D721Med (cell line): ENCODE measurements at regions not wholly inside any gene's neighbourhood (a gene's known extent, or its start where the extent isn't known, plus 50 kb on each side); places are given as distances from the start of the nearest gene placed in this dataset.
A peak's percentile ranks its signal among the peaks of the same experiment; 100 is the strongest.

Experiments
- DNase-seq: peaks from one replicate; pipeline ENCODE4 v3.0.0; 2011; ENCODE audit warnings: low spot score; ENCODE audit not compliant: insufficient read length
- FAIRE-seq: peaks from 2 replicates; lab custom pipeline; 2011; peaks lifted over from hg19 to GRCh38; lab: Jason Lieb, UNC
- TF ChIP-seq, protein P1 (sequence below): IDR thresholded peaks from 2 replicates; pipeline ENCODE4 v1.5.1; 2012; ENCODE audit warnings: mild to moderate bottlenecking, control low read depth; ENCODE audit not compliant: insufficient read depth; ENCODE audit errors: missing control alignments

DNA sequence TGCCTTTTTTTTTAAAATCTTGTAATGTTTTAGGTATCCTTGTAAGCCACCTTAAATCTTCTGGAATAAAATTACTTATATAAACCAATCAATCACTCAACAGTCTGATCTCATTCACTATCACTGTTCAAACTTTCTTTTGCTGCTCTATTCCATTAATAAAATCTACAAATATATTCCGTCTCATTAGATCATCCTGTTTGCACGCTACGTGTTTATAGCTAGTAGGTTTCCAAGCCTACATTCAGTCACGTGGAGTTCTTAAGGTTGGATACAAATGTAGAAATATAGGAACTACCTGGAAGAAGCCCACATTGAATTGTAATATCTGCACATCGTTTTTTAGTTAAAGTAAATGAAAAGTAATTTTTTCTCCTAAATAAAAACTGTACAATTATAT lies 274.8 kb upstream of the CNTN4 start:
- TF ChIP-seq, protein P1, sequence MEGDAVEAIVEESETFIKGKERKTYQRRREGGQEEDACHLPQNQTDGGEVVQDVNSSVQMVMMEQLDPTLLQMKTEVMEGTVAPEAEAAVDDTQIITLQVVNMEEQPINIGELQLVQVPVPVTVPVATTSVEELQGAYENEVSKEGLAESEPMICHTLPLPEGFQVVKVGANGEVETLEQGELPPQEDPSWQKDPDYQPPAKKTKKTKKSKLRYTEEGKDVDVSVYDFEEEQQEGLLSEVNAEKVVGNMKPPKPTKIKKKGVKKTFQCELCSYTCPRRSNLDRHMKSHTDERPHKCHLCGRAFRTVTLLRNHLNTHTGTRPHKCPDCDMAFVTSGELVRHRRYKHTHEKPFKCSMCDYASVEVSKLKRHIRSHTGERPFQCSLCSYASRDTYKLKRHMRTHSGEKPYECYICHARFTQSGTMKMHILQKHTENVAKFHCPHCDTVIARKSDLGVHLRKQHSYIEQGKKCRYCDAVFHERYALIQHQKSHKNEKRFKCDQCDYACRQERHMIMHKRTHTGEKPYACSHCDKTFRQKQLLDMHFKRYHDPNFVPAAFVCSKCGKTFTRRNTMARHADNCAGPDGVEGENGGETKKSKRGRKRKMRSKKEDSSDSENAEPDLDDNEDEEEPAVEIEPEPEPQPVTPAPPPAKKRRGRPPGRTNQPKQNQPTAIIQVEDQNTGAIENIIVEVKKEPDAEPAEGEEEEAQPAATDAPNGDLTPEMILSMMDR = no peak
- DNase-seq (no peak), FAIRE-seq (no peak)

DNA sequence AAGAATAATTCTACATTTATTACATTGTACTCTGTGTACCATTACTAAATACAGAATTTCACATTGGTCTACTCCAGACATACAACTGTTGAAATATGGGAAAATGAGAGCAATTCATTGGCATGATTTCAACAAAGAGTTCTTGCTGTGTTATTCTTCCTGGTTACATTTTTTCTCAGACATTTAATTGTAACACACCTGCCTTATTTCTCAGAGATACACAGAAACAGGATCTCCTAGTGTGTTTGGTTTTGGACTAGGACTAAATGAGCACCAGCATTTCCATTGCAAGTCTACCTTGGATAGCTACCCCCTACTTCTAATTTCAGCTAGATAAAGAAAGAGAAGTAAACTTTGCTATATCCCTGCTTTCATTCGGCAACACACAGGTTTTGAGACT lies 274.3 kb upstream of the CNTN4 start:
- TF ChIP-seq, protein P1 = no peak
- FAIRE-seq (no peak), DNase-seq (no peak)

DNA sequence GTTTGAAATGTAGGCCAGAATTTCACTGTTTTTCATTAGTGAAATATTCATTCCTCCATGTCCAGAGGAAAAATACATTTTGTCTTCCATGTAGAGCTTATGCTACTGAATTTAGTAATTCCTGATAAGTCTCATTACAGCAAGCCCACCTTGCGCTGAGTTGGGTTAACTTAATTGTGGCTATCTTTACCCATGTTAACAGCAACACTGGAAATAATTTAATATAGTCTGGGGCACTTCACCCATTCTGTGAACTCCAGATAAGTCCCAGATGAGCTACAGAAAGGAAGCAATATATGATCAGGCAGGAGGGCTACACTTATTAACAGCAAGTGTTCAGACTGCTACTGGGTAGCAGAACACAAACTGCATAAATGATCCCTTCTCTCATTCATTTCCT lies 270.1 kb upstream of the CNTN4 start:
- DNase-seq (no peak), FAIRE-seq (no peak)
- TF ChIP-seq, protein P1 = no peak

DNA sequence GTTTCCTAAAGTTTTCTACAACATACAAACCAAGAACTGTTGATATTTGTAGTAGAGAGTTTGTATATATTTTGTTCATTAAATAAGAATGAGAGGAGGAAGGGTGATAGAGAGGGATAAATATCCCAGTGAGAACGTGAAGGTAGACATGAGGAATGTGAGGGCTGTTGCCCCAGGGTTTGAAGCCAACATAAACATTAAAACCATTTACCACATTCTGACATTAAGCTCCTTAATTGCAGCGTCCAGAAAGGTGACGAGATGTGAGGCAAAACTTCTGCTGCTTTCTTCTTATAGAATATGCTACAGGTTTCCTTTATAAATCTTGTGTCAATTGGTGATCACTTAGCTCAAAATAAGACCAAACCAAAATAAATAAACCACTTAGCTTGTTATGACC lies 267.8 kb upstream of the CNTN4 start:
- FAIRE-seq (no peak), DNase-seq (no peak)
- TF ChIP-seq, protein P1 = no peak

DNA sequence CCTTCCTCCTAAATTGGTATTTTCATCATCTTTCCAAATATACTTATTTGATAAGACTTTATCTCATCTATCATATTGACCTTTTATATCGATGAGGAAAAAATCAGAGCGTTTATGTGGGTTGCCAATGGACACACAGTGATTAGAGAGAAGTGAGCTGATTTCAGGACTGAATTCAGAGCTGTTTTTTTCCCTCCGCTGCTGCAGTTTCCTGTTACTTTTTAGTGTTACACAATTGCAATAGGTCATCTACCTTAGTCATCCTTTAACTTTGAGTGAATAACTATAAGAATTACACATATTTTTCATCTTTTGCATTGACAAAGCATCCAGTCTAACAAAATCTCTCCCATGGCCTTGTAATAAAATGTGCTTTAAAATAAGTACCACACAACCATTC lies 266.3 kb upstream of the CNTN4 start:
- DNase-seq (no peak), FAIRE-seq (peak; percentile 53)
- TF ChIP-seq, protein P1 = no peak

DNA sequence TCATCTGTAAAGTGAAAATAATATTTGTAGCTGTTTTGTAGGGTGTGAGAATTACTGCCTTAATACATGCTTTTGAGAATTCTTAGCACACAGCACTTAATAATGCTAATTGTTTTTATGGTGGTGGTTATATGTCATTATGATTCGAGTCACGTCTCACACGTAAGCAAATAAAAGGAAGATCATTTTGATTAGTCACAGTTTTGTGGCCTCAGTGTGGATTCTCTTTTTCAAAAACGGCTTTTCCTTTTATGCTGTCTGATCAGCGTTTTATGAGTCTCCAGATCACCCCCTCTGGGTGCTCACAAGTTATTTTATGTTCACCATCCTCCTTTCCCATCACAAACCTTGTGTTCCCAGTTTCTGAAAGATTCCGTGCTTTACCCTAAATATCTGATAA lies 255.6 kb upstream of the CNTN4 start:
- DNase-seq = no peak
- FAIRE-seq = peak; percentile 63
- TF ChIP-seq, protein P1 = no peak

DNA sequence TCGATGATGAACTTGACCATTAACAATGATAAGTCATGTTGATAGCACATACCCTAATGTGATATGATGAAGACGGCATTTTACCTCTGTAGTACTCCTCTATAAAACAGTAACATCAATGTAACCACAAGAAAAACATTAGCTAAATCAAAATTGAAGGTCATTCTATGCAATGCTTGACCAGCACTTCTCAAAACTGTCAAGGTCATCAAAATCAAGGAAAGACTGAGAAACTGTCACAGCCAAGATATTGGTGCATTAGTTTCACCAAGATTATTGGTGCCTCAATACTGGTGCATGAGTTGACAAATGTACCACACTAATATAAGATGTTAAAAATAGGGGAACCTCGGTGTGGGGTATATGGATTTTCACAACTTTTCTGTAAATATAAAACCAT lies 251.1 kb upstream of the CNTN4 start:
- TF ChIP-seq, protein P1 = no peak
- no peak for DNase-seq
- FAIRE-seq = peak; percentile 58
